Spleen (tissue), 7 donors: ENCODE measurements at regions not wholly inside any gene's neighbourhood (a gene's known extent, or its start where the extent isn't known, plus 50 kb on each side); places are given as distances from the start of the nearest gene placed in this dataset.

Experiments
- POLR2A ChIP-seq, 3 donors: fragments of 450-650 bp; IDR thresholded peaks; one replicate each; pipeline ENCODE4 v1.5.1; 2017; ENCODE audit warnings: antibody characterized with exemption in 3 of 3, mild to moderate bottlenecking in 1 of 3
- TF ChIP-seq, protein P1 (sequence below), 11 experiments: fragments of 200-600 bp in 7 of 11; fragments of 450-650 bp in 4 of 11; sonication (generic) in 4 of 11; IDR thresholded peaks in 8 of 11; conservative IDR thresholded peaks in 3 of 11; 1 replicate in 7 of 11; 2 replicates in 4 of 11; pipeline versions ENCODE4 v1.4.0 to v1.8.0; 2016 to 2021; ENCODE audit warnings: antibody characterized with exemption in 11 of 11, inconsistent platforms in 4 of 11, mild to moderate bottlenecking in 1 of 11
- donor health status: DM: no; HTN: no; CAD: no; lungs with moderate emphysema.
- donor health status: DM: no; HTN: no; CAD: no.
- donor health status: DM: no; HTN: no; CAD: no.

DNA sequence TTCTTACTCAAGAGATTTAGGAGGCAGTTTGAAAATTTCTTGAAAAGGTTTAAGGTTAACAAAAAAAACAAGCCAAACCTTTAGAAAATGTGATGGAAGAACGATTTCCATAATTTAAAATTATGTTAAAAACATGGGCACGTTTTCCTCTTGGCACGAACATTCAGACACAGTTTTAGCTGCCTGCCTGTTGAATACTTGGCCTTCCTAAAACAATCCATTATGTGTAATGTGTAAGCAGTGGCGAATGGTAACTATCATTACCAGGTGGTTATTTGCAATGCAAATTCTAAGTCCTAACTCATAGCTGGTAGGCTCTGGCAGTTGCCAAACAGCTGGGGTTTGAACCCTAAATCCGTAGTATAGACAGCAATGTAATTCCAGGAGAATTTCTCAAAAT, 1425.7 kb upstream of the SLC10A2 start:
- TF ChIP-seq, protein P1, sequence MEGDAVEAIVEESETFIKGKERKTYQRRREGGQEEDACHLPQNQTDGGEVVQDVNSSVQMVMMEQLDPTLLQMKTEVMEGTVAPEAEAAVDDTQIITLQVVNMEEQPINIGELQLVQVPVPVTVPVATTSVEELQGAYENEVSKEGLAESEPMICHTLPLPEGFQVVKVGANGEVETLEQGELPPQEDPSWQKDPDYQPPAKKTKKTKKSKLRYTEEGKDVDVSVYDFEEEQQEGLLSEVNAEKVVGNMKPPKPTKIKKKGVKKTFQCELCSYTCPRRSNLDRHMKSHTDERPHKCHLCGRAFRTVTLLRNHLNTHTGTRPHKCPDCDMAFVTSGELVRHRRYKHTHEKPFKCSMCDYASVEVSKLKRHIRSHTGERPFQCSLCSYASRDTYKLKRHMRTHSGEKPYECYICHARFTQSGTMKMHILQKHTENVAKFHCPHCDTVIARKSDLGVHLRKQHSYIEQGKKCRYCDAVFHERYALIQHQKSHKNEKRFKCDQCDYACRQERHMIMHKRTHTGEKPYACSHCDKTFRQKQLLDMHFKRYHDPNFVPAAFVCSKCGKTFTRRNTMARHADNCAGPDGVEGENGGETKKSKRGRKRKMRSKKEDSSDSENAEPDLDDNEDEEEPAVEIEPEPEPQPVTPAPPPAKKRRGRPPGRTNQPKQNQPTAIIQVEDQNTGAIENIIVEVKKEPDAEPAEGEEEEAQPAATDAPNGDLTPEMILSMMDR (IDR thresholded peaks at IDR 0.05 in 8 of 11, conservative IDR thresholded peaks at IDR 0.05 in 3 of 11), result no peak
- no peak for TF ChIP-seq POLR2A (IDR thresholded peaks at IDR 0.05)
